ENCODE measurements at regions not wholly inside any gene's neighbourhood (a gene's known extent, or its start where the extent isn't known, plus 50 kb on each side); places are given as distances from the start of the nearest gene placed in this dataset.

DNA sequence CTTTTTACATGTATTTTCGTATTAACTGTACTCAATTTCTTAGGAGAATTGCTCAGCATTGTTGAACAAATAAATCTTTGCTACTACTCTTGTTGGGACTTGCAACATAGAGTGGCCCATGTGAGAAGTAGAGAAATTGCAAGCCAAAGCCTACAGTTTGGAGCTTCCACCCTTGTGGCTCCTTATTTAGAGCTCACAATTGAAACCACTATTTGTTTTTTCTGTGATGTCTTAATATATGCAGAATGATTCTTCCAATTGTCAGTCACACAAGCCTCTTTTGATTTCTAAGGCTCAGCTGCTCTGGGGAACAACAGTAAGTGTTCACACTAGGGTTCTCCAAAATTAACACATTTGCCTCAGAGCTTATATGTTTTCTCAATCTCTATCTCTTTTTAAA is 60.2 kb upstream of the GALNT13 start:
- TF ChIP-seq, protein P1, sequence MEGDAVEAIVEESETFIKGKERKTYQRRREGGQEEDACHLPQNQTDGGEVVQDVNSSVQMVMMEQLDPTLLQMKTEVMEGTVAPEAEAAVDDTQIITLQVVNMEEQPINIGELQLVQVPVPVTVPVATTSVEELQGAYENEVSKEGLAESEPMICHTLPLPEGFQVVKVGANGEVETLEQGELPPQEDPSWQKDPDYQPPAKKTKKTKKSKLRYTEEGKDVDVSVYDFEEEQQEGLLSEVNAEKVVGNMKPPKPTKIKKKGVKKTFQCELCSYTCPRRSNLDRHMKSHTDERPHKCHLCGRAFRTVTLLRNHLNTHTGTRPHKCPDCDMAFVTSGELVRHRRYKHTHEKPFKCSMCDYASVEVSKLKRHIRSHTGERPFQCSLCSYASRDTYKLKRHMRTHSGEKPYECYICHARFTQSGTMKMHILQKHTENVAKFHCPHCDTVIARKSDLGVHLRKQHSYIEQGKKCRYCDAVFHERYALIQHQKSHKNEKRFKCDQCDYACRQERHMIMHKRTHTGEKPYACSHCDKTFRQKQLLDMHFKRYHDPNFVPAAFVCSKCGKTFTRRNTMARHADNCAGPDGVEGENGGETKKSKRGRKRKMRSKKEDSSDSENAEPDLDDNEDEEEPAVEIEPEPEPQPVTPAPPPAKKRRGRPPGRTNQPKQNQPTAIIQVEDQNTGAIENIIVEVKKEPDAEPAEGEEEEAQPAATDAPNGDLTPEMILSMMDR (IDR thresholded peaks at IDR 0.05) = no peak
- no peak for TF ChIP-seq POLR2A (IDR thresholded peaks at IDR 0.05)

Data from right lobe of liver (tissue), 4 donors.